ENCODE measurements at regions not wholly inside any gene's neighbourhood (a gene's known extent, or its start where the extent isn't known, plus 50 kb on each side); places are given as distances from the start of the nearest gene placed in this dataset.
A peak's percentile ranks its signal among the peaks of the same experiment; 100 is the strongest.

DNA sequence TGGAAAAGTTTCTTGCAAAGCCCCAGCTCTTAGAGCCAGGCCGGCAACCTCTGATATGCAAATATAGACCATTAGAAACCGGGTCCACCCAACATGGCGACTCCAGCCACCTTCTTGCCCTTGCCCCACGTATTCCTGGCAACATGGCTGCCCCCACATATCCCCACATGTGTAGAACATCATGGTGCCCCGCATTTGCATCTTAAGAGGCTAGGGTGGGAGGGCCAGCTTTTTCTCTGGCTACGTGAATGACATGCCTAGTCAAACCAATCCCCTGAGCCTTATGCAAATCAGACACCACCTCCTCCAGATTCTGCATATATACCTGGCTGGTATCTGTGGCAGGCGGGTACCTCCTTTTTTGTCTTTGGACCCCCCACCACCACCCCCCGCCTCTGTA, 106.1 kb upstream of the PTPRT start (continued):
- TF ChIP-seq, protein P1, sequence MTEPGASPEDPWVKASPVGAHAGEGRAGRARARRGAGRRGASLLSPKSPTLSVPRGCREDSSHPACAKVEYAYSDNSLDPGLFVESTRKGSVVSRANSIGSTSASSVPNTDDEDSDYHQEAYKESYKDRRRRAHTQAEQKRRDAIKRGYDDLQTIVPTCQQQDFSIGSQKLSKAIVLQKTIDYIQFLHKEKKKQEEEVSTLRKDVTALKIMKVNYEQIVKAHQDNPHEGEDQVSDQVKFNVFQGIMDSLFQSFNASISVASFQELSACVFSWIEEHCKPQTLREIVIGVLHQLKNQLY (CRISPR knock-in tag; IDR thresholded peaks at IDR 0.05), result no peak
- TF ChIP-seq, protein P2, sequence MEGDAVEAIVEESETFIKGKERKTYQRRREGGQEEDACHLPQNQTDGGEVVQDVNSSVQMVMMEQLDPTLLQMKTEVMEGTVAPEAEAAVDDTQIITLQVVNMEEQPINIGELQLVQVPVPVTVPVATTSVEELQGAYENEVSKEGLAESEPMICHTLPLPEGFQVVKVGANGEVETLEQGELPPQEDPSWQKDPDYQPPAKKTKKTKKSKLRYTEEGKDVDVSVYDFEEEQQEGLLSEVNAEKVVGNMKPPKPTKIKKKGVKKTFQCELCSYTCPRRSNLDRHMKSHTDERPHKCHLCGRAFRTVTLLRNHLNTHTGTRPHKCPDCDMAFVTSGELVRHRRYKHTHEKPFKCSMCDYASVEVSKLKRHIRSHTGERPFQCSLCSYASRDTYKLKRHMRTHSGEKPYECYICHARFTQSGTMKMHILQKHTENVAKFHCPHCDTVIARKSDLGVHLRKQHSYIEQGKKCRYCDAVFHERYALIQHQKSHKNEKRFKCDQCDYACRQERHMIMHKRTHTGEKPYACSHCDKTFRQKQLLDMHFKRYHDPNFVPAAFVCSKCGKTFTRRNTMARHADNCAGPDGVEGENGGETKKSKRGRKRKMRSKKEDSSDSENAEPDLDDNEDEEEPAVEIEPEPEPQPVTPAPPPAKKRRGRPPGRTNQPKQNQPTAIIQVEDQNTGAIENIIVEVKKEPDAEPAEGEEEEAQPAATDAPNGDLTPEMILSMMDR (IDR thresholded peaks at IDR 0.05), result no peak
- TF ChIP-seq ETV6 (CRISPR knock-in tag; IDR thresholded peaks at IDR 0.05) (no peak), SMAD3 (CRISPR knock-in tag; IDR thresholded peaks at IDR 0.05; ENCODE audit: borderline replicate concordance) (no peak)

GRCh38 chr20:43295263-43295662, 105.6 kb upstream of the PTPRT start:
- Mint-ChIP-seq H3K9me3 (peaks cover 28% of the 10 kb centered on the region), H3K27me3 (ENCODE audit: low read depth) (no peaks in the 10 kb centered on the region; the same call in none of the 2 replicates), H3K4me1 (peaks cover 23% of the 10 kb centered on the region), H3K4me3 (no peak overlapping the region), H3K27ac (no peak overlapping the region), H3K36me3 (peaks cover 3% of the 10 kb centered on the region; the same call in 1 of the 2 replicates)
- ATAC-seq (no peak), DNase-seq (ENCODE audit: low spot score) (no peak)
- CTCF ChIA-PET, result no interaction called here
- TF ChIP-seq ZSCAN18 (CRISPR knock-in tag; IDR thresholded peaks at IDR 0.05) (no peak), NR1H2 (CRISPR knock-in tag; IDR thresholded peaks at IDR 0.05) (0 out of 2 replicates have a peak, but pooled peaks have one; percentile 21)
- TF ChIP-seq, protein P3, sequence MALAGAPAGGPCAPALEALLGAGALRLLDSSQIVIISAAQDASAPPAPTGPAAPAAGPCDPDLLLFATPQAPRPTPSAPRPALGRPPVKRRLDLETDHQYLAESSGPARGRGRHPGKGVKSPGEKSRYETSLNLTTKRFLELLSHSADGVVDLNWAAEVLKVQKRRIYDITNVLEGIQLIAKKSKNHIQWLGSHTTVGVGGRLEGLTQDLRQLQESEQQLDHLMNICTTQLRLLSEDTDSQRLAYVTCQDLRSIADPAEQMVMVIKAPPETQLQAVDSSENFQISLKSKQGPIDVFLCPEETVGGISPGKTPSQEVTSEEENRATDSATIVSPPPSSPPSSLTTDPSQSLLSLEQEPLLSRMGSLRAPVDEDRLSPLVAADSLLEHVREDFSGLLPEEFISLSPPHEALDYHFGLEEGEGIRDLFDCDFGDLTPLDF (CRISPR knock-in tag; IDR thresholded peaks at IDR 0.05), result no peak
- POLR2A ChIA-PET, result no interaction called here

GRCh38 chr20:43294031-43294430, 104.3 kb upstream of the PTPRT start:
- Mint-ChIP-seq H3K27me3 (ENCODE audit: low read depth) (no peaks in the 10 kb centered on the region; the same call in 1 of the 2 replicates), H3K4me3 (no peak overlapping the region), H3K36me3 (peaks cover 3% of the 10 kb centered on the region; the same call in 1 of the 2 replicates), H3K9me3 (peaks cover 29% of the 10 kb centered on the region), H3K4me1 (peaks cover 22% of the 10 kb centered on the region), H3K27ac (no peak overlapping the region)
- ATAC-seq (no peak), DNase-seq (ENCODE audit: low spot score) (no peak)
- TF ChIP-seq MAX (CRISPR knock-in tag; IDR thresholded peaks at IDR 0.05) (no peak), ZNF423 (CRISPR knock-in tag; IDR thresholded peaks at IDR 0.05) (no peak), OVOL2 (CRISPR knock-in tag; IDR thresholded peaks at IDR 0.05; ENCODE audit: borderline replicate concordance) (no peak), SP1 (CRISPR knock-in tag; conservative IDR thresholded peaks at IDR 0.05) (no peak), TEAD4 (CRISPR knock-in tag; IDR thresholded peaks at IDR 0.05) (no peak)
- TF ChIP-seq, protein P1 (CRISPR knock-in tag; IDR thresholded peaks at IDR 0.05), result no peak
- TF ChIP-seq, protein P4, sequence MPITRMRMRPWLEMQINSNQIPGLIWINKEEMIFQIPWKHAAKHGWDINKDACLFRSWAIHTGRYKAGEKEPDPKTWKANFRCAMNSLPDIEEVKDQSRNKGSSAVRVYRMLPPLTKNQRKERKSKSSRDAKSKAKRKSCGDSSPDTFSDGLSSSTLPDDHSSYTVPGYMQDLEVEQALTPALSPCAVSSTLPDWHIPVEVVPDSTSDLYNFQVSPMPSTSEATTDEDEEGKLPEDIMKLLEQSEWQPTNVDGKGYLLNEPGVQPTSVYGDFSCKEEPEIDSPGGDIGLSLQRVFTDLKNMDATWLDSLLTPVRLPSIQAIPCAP (CRISPR knock-in tag; IDR thresholded peaks at IDR 0.05), result no peak
- ChIA-PET POLR2A (no interaction called here), CTCF (interaction anchor here (0.6 to 0.8 kb wide), 2 partner anchors 1088 to 1592 kb away, joined by 3 read pairs; no protein-coding TSS in a partner anchor)

All from WTC11 (cell line).